ENCODE measurements at regions not wholly inside any gene's neighbourhood (a gene's known extent, or its start where the extent isn't known, plus 50 kb on each side); places are given as distances from the start of the nearest gene placed in this dataset.

GRCh38 chr9:118209343-118209742 lies 505.1 kb downstream of the TLR4 start:
- Mint-ChIP-seq H3K4me3 (no peak overlapping the region), H3K27me3 (ENCODE audit: low read depth) (no peaks in the 10 kb centered on the region), H3K4me1 (0 out of 2 replicates have a peak, but pooled peaks cover 3% of the 10 kb centered on the region), H3K9me3 (peaks cover 6% of the 10 kb centered on the region), H3K36me3 (no peaks in the 10 kb centered on the region), H3K27ac (no peak overlapping the region)
- ATAC-seq, result no peak
- no peak for DNase-seq (ENCODE audit: low spot score)
- CTCF ChIA-PET, result no interaction called here
- TF ChIP-seq USF2 (CRISPR knock-in tag; IDR thresholded peaks at IDR 0.05), result no peak
- TF ChIP-seq ATF3 (CRISPR knock-in tag; conservative IDR thresholded peaks at IDR 0.05), result no peak
- TF ChIP-seq CREB1 (CRISPR knock-in tag; IDR thresholded peaks at IDR 0.05), result no peak
- no peak for TF ChIP-seq ZNF219 (CRISPR knock-in tag; IDR thresholded peaks at IDR 0.05; ENCODE audit: borderline replicate concordance)
- no peak for TF ChIP-seq EMX1 (CRISPR knock-in tag; IDR thresholded peaks at IDR 0.05)
- no peak for TF ChIP-seq E2F1 (CRISPR knock-in tag; IDR thresholded peaks at IDR 0.05)
- TF ChIP-seq NFE2L1 (CRISPR knock-in tag; IDR thresholded peaks at IDR 0.05), result no peak
- POLR2A ChIA-PET, result no interaction called here

GRCh38 chr9:118215549-118215948 lies 511.3 kb downstream of the TLR4 start:
- no peaks in the 10 kb centered on the region for H3K4me1 Mint-ChIP-seq
- no peaks in the 10 kb centered on the region for H3K27me3 Mint-ChIP-seq (ENCODE audit: low read depth)
- ChIA-PET POLR2A (no interaction called here), CTCF (no interaction called here)
- no peak for ATAC-seq
- no peak for DNase-seq (ENCODE audit: low spot score)
- no peak overlapping the region for H3K4me3 Mint-ChIP-seq
- TF ChIP-seq ATF3 (CRISPR knock-in tag; conservative IDR thresholded peaks at IDR 0.05), result no peak
- TF ChIP-seq FOXP1 (CRISPR knock-in tag; IDR thresholded peaks at IDR 0.05; ENCODE audit: borderline replicate concordance), result no peak
- TF ChIP-seq RELA (CRISPR knock-in tag; IDR thresholded peaks at IDR 0.05; ENCODE audit: borderline replicate concordance), result no peak
- TF ChIP-seq E2F4 (CRISPR knock-in tag; IDR thresholded peaks at IDR 0.05; ENCODE audit: borderline replicate concordance, low read depth), result no peak
- no peak for TF ChIP-seq ELF4 (CRISPR knock-in tag; IDR thresholded peaks at IDR 0.05; ENCODE audit: low read depth)
- TF ChIP-seq CREM (CRISPR knock-in tag; IDR thresholded peaks at IDR 0.05), result no peak
- TF ChIP-seq ATF1 (CRISPR knock-in tag; IDR thresholded peaks at IDR 0.05), result no peak
- H3K36me3 Mint-ChIP-seq, result no peaks in the 10 kb centered on the region
- H3K9me3 Mint-ChIP-seq, result no peaks in the 10 kb centered on the region
- H3K27ac Mint-ChIP-seq, result no peak overlapping the region

GRCh38 chr9:118222375-118222774 lies 518.2 kb downstream of the TLR4 start:
- ATAC-seq, result peak; percentile 88
- POLR2A ChIA-PET, result interaction anchor here (0.7 kb wide), 1 partner anchor 26 kb away, joined by 3 read pairs; no protein-coding TSS in a partner anchor

More at GRCh38 chr9:118222375-118222774, 518.2 kb downstream of the TLR4 start:
- Mint-ChIP-seq H3K36me3 (no peaks in the 10 kb centered on the region), H3K9me3 (no peaks in the 10 kb centered on the region; the same call in 1 of the 2 replicates), H3K4me1 (peaks cover 3% of the 10 kb centered on the region; the same call in 1 of the 2 replicates), H3K27ac (no peak overlapping the region), H3K4me3 (no peak overlapping the region), H3K27me3 (ENCODE audit: low read depth) (no peaks in the 10 kb centered on the region)
- CTCF ChIA-PET, result interaction anchor here (1.2 kb wide), 1 partner anchor 54 kb away, joined by 5 read pairs; no protein-coding TSS in a partner anchor
- TF ChIP-seq USF2 (CRISPR knock-in tag; IDR thresholded peaks at IDR 0.05) (no peak), RELA (CRISPR knock-in tag; IDR thresholded peaks at IDR 0.05; ENCODE audit: borderline replicate concordance) (no peak)
- DNase-seq (ENCODE audit: low spot score), result peak; percentile 10

All from WTC11 (cell line).